Testis (tissue), 2 donors: ENCODE measurements at regions not wholly inside any gene's neighbourhood (a gene's known extent, or its start where the extent isn't known, plus 50 kb on each side); places are given as distances from the start of the nearest gene placed in this dataset.

Source experiments
- POLR2A ChIP-seq: fragments of 450-650 bp; IDR thresholded peaks from one replicate; pipeline ENCODE4 v1.6.1; 2017; ENCODE audit warnings: antibody characterized with exemption, mild to moderate bottlenecking, moderate library complexity
- TF ChIP-seq, protein P1 (sequence below), 3 experiments: fragments of 450-650 bp in 2 of 3; fragments of 200-600 bp in 1 of 3; sonication (generic) in 1 of 3; IDR thresholded peaks; one replicate each; pipeline ENCODE4 v1.5.1; 2016 to 2019; ENCODE audit warnings: antibody characterized with exemption in 3 of 3, mild to moderate bottlenecking in 2 of 3, moderate library complexity in 1 of 3

DNA sequence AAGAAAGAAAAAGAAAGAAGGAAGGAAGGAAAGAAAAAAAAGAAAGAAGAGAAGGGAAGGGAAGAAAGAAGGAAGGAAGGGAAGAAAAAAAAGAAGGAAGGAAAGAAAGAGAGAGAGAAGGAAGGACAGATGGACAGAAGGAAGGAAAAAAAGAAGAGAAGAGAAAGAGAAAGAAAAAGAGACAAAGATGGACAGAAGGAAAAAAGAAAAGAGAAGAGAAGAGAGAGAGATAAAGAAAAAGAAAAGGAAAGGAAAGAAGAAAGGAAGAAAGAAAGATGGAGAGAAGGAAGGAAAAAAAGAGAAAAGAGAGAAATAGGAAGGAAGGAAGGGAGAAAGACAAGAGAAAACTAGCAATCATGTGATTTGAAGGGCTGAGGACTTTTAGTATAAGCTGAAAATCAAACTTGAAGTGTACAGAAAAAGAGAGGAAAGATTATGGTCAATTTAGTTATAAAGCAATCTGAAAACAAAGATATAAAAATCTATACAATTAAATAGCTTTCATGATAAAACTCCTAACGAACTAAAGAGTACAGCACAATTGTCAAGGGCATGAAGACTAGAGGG lies 115.3 kb downstream of the LTN1 start:
- TF ChIP-seq, protein P1, sequence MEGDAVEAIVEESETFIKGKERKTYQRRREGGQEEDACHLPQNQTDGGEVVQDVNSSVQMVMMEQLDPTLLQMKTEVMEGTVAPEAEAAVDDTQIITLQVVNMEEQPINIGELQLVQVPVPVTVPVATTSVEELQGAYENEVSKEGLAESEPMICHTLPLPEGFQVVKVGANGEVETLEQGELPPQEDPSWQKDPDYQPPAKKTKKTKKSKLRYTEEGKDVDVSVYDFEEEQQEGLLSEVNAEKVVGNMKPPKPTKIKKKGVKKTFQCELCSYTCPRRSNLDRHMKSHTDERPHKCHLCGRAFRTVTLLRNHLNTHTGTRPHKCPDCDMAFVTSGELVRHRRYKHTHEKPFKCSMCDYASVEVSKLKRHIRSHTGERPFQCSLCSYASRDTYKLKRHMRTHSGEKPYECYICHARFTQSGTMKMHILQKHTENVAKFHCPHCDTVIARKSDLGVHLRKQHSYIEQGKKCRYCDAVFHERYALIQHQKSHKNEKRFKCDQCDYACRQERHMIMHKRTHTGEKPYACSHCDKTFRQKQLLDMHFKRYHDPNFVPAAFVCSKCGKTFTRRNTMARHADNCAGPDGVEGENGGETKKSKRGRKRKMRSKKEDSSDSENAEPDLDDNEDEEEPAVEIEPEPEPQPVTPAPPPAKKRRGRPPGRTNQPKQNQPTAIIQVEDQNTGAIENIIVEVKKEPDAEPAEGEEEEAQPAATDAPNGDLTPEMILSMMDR (IDR thresholded peaks at IDR 0.05), result no peak
- no peak for TF ChIP-seq POLR2A
